ACHN (cell line): ENCODE measurements at regions not wholly inside any gene's neighbourhood (a gene's known extent, or its start where the extent isn't known, plus 50 kb on each side); places are given as distances from the start of the nearest gene placed in this dataset.

ENCODE experiments used
- DNase-seq: peaks from one replicate; pipeline ENCODE4 v3.0.0-alpha.2; 2015
- in situ Hi-C: cut with HindIII; loops from 2 replicates; pipeline ENCODE4 v1.10.0; 2017; ENCODE audit warnings: low sequenced_read_pairs, low pct_ligation_motif_present, low pct_unique_long_range_greater_than_20kb

GRCh38 chr5:29811914-29812679, 1381.4 kb upstream of the CDH6 start:
- in situ Hi-C loops: no loop called here
- DNase-seq: no peak

- in situ Hi-C loops: no loop called here
- DNase-seq: no peak
Measured at GRCh38 chr5:29805804-29806203, 1387.7 kb upstream of the CDH6 start.

- in situ Hi-C loops: no loop called here
- no peak for DNase-seq
Measured at GRCh38 chr5:29800752-29801151, 1392.7 kb upstream of the CDH6 start.

GRCh38 chr5:29796013-29796412, 1397.5 kb upstream of the CDH6 start:
- no peak for DNase-seq
- in situ Hi-C loops: no loop called here

- DNase-seq: no peak
- in situ Hi-C loops: no loop called here
Measured at GRCh38 chr5:29795096-29795652, 1398.3 kb upstream of the CDH6 start.

GRCh38 chr5:29794141-29794787, 1399.2 kb upstream of the CDH6 start:
- in situ Hi-C loops: no loop called here

GRCh38 chr5:29790281-29790680, 1403.2 kb upstream of the CDH6 start:
- in situ Hi-C loops: no loop called here

More at GRCh38 chr5:29794141-29794787, 1399.2 kb upstream of the CDH6 start:
- DNase-seq: no peak

GRCh38 chr5:29780401-29780800, 1413.1 kb upstream of the CDH6 start:
- DNase-seq: no peak
- in situ Hi-C loops: no loop called here

More at GRCh38 chr5:29790281-29790680, 1403.2 kb upstream of the CDH6 start:
- no peak for DNase-seq

- in situ Hi-C loops: no loop called here
- DNase-seq: no peak
Measured at GRCh38 chr5:29779141-29779540, 1414.3 kb upstream of the CDH6 start.

- in situ Hi-C loops: no loop called here
Measured at GRCh38 chr5:29777373-29777772, 1416.1 kb upstream of the CDH6 start.

GRCh38 chr5:29770936-29771335, 1422.5 kb upstream of the CDH6 start:
- in situ Hi-C loops: no loop called here

More at GRCh38 chr5:29777373-29777772, 1416.1 kb upstream of the CDH6 start:
- DNase-seq: no peak

GRCh38 chr5:29769474-29769873, 1424.0 kb upstream of the CDH6 start:
- in situ Hi-C loops: no loop called here
- no peak for DNase-seq

More at GRCh38 chr5:29770936-29771335, 1422.5 kb upstream of the CDH6 start:
- DNase-seq: no peak

- in situ Hi-C loops: no loop called here
- no peak for DNase-seq
Measured at GRCh38 chr5:29758986-29759421, 1434.5 kb upstream of the CDH6 start.

GRCh38 chr5:29750453-29750852, 1443.0 kb upstream of the CDH6 start:
- no peak for DNase-seq
- in situ Hi-C loops: no loop called here

- in situ Hi-C loops: no loop called here
- DNase-seq: no peak
Measured at GRCh38 chr5:29744618-29745017, 1448.9 kb upstream of the CDH6 start.

- in situ Hi-C loops: no loop called here
- DNase-seq: no peak
Measured at GRCh38 chr5:29720954-29721353, 1472.5 kb upstream of the CDH6 start.

GRCh38 chr5:29719171-29719570, 1474.3 kb upstream of the CDH6 start:
- in situ Hi-C loops: no loop called here
- no peak for DNase-seq

- in situ Hi-C loops: no loop called here
- DNase-seq: no peak
Measured at GRCh38 chr5:29715167-29715566, 1478.3 kb upstream of the CDH6 start.

- in situ Hi-C loops: no loop called here
- no peak for DNase-seq
Measured at GRCh38 chr5:29702875-29703274, 1490.6 kb upstream of the CDH6 start.

- in situ Hi-C loops: no loop called here
- DNase-seq: no peak
Measured at GRCh38 chr5:29701600-29701999, 1491.9 kb upstream of the CDH6 start.
